Natural killer cell (primary cell): ENCODE measurements at regions not wholly inside any gene's neighbourhood (a gene's known extent, or its start where the extent isn't known, plus 50 kb on each side); places are given as distances from the start of the nearest gene placed in this dataset.

ENCODE experiments used
- ATAC-seq, 3 donors: fragments of 150-1000 bp in 2 of 3; fragments of 200-7000 bp in 1 of 3; cut with Tn5 transposase; 1 replicate in 1 of 3; 2 replicates in 2 of 3; pipeline ENCODE4 v1.10.0; 2021; ENCODE audit warnings: mild to moderate bottlenecking in 2 of 3, moderate library complexity in 2 of 3
- DNase-seq, 2 donors: peaks; one replicate each; pipeline versions ENCODE4 v3.0.0 to v3.0.0-alpha.2; 2013 to 2021; ENCODE audit warnings: mixed read lengths in 1 of 2
- H3K27ac ChIP-seq: one replicate; pipeline ENCODE4 v1.5.1; 2013; ENCODE audit warnings: mild to moderate bottlenecking, low read length
- H3K27me3 ChIP-seq: one replicate; pipeline ENCODE4 v1.6.1; 2013; ENCODE audit warnings: low read length; ENCODE audit not compliant: control insufficient read depth, insufficient read depth
- H3K36me3 ChIP-seq: one replicate; pipeline ENCODE4 v1.6.1; 2013; ENCODE audit warnings: low read length; ENCODE audit not compliant: control insufficient read depth, insufficient read depth
- H3K4me1 ChIP-seq: one replicate; pipeline ENCODE4 v1.6.1; 2013; ENCODE audit warnings: low read length; ENCODE audit not compliant: control insufficient read depth, insufficient read depth
- H3K4me3 ChIP-seq: one replicate; pipeline ENCODE4 v1.5.1; 2013; ENCODE audit warnings: low read length
- H3K9me3 ChIP-seq: one replicate; pipeline ENCODE4 v1.6.1; 2013; ENCODE audit warnings: low read length; ENCODE audit not compliant: control insufficient read depth, insufficient read depth
- H3K27ac Mint-ChIP-seq, 2 donors: one replicate each; pipeline ENCODE4 v1.8.0; 2022; ENCODE audit warnings: mild to moderate bottlenecking in 2 of 2, mixed read lengths in 2 of 2, moderate library complexity in 1 of 2
- H3K27me3 Mint-ChIP-seq, 2 donors: one replicate each; pipeline ENCODE4 v1.8.0; 2022; ENCODE audit warnings: low read depth in 2 of 2, mixed read lengths in 2 of 2
- H3K36me3 Mint-ChIP-seq: one replicate; pipeline ENCODE4 v1.8.0; 2022; ENCODE audit warnings: mixed read lengths
- H3K4me1 Mint-ChIP-seq, 2 donors: one replicate each; pipeline ENCODE4 v1.8.0; 2022; ENCODE audit warnings: mixed read lengths in 2 of 2
- H3K4me3 Mint-ChIP-seq: one replicate; pipeline ENCODE4 v1.8.0; 2022; ENCODE audit warnings: mild to moderate bottlenecking, moderate library complexity, mixed read lengths
- H3K9me3 Mint-ChIP-seq, 2 donors: one replicate each; pipeline ENCODE4 v1.8.0; 2022; ENCODE audit warnings: mixed read lengths in 2 of 2
- WGBS: methylation state at CpG from one replicate; pipeline ENCODE4 v1.1.7; 2013; ENCODE audit warnings: missing lambda C conversion rate; ENCODE audit not compliant: insufficient coverage; 5-methylcytosine and 5-hydroxymethylcytosine counted together
- intact Hi-C: fragments of 100-400 bp; cut with micrococcal nuclease; formaldehyde crosslinking; loops from one replicate; pipeline ENCODE4 v1.14.2; 2022
- TF ChIP-seq, protein P1 (sequence below): fragments of 200-600 bp; IDR thresholded peaks from one replicate; pipeline ENCODE4 v1.8.0; 2022; ENCODE audit warnings: antibody characterized with exemption

DNA sequence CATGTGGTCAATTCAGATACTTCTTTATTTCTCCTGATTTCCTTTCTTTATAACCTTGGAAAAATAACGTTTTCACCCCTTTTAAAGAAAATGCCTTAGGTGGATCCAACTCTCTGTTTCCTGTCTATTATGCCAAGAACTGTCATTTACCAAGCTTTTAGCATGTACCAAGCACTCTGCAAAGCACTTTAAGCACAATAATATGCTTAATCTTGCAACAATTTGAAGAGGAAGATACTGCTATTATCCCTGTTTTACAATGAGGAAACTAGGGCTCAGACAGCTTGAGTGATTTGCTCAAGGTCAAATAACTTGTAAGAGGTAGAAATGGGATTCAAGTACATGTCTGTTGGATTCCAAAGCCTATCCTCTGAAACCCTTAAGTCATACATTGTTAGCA, 224.8 kb upstream of the IL12B start:
- no peak overlapping the region for H3K4me3 ChIP-seq
- H3K4me3 Mint-ChIP-seq: no peak overlapping the region
- no peaks in the 10 kb centered on the region for H3K9me3 Mint-ChIP-seq
- ATAC-seq (no peak), DNase-seq (no peak)
- H3K36me3 ChIP-seq: no peaks in the 10 kb centered on the region
- H3K27ac Mint-ChIP-seq: no peak overlapping the region
- no peaks in the 10 kb centered on the region for H3K4me1 ChIP-seq
- no peaks in the 10 kb centered on the region for H3K4me1 Mint-ChIP-seq
- no peak overlapping the region for H3K27ac ChIP-seq
- TF ChIP-seq, protein P1, sequence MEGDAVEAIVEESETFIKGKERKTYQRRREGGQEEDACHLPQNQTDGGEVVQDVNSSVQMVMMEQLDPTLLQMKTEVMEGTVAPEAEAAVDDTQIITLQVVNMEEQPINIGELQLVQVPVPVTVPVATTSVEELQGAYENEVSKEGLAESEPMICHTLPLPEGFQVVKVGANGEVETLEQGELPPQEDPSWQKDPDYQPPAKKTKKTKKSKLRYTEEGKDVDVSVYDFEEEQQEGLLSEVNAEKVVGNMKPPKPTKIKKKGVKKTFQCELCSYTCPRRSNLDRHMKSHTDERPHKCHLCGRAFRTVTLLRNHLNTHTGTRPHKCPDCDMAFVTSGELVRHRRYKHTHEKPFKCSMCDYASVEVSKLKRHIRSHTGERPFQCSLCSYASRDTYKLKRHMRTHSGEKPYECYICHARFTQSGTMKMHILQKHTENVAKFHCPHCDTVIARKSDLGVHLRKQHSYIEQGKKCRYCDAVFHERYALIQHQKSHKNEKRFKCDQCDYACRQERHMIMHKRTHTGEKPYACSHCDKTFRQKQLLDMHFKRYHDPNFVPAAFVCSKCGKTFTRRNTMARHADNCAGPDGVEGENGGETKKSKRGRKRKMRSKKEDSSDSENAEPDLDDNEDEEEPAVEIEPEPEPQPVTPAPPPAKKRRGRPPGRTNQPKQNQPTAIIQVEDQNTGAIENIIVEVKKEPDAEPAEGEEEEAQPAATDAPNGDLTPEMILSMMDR: no peak
- H3K27me3 ChIP-seq: no peaks in the 10 kb centered on the region
- intact Hi-C loops: no loop called here
- H3K9me3 ChIP-seq: no peaks in the 10 kb centered on the region
- peaks cover 6 to 37% of the 10 kb centered on the region in 2 donors for H3K27me3 Mint-ChIP-seq
- H3K36me3 Mint-ChIP-seq: no peaks in the 10 kb centered on the region
- WGBS: 36% methylated on average over 1 of the region's 1 CpG

DNA sequence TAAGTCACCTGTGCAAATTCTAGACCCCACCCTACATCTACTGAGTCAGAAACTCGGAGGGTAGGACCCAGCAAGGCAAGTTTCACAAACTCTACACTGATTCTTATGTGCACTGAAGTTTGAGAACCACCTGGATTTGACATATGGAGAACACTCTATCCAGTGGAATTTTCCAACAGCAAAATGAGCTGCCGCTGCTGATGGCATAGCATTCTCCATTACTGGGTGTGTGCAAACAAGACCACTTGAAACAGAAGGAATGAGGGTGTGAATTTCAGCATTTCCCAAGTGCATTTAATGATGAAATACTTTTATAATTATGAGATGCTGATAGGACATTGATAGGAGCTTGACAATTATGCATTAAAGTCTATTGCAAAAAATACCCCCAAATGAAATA, 229.1 kb upstream of the IL12B start:
- WGBS: 86% methylated on average over 2 of the region's 2 CpGs
- Mint-ChIP-seq H3K4me1 (no peaks in the 10 kb centered on the region), H3K27ac (no peak overlapping the region), H3K9me3 (no peaks in the 10 kb centered on the region), H3K27me3 (peaks cover 14 to 39% of the 10 kb centered on the region in 2 donors), H3K4me3 (no peak overlapping the region), H3K36me3 (no peaks in the 10 kb centered on the region)
- TF ChIP-seq, protein P1: no peak
- no peak overlapping the region for H3K4me3 ChIP-seq
- intact Hi-C loops: no loop called here
- no peaks in the 10 kb centered on the region for H3K4me1 ChIP-seq
- H3K9me3 ChIP-seq: no peaks in the 10 kb centered on the region
- H3K27me3 ChIP-seq: no peaks in the 10 kb centered on the region
- H3K36me3 ChIP-seq: no peaks in the 10 kb centered on the region
- no peak for ATAC-seq
- no peak for DNase-seq
- H3K27ac ChIP-seq: no peak overlapping the region

DNA sequence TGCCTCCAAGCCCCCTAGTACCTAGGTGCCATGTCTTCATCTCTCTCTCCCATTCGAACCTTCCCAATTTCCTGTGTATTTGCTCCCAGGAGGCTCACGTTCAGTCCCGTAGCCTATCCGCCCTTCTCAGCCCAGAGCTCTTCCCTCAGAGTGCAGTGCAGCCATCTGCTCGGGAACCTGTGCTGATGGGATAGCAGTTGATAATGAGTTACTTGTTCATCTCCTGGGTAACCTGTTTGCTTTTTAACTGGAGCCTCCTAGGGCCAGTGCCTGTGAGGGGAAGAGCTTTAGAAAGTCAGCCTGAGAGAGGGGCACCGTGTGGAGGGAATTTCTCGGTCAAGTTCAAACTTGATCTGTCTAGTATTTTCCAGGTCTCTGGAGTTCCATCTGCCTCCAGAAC, 229.8 kb upstream of the IL12B start:
- Mint-ChIP-seq H3K27ac (no peak overlapping the region), H3K9me3 (no peaks in the 10 kb centered on the region), H3K36me3 (no peaks in the 10 kb centered on the region), H3K4me3 (no peak overlapping the region), H3K4me1 (no peaks in the 10 kb centered on the region), H3K27me3 (peaks cover 14 to 39% of the 10 kb centered on the region in 2 donors)
- DNase-seq (no peak), ATAC-seq (no peak)
- H3K27ac ChIP-seq: no peak overlapping the region
- no peaks in the 10 kb centered on the region for H3K36me3 ChIP-seq
- no peaks in the 10 kb centered on the region for H3K4me1 ChIP-seq
- intact Hi-C loops: no loop called here
- H3K9me3 ChIP-seq: no peaks in the 10 kb centered on the region
- WGBS: 88% methylated on average over 7 of the region's 7 CpGs
- TF ChIP-seq, protein P1: no peak
- no peak overlapping the region for H3K4me3 ChIP-seq
- H3K27me3 ChIP-seq: no peaks in the 10 kb centered on the region

GRCh38 chr5:159564031-159564430, 233.7 kb upstream of the IL12B start:
- Mint-ChIP-seq H3K27ac (no peak overlapping the region), H3K4me3 (no peak overlapping the region), H3K27me3 (peaks cover 14 to 37% of the 10 kb centered on the region in 2 donors), H3K9me3 (no peaks in the 10 kb centered on the region), H3K36me3 (no peaks in the 10 kb centered on the region), H3K4me1 (no peaks in the 10 kb centered on the region)
- Histone ChIP-seq H3K4me3 (no peak overlapping the region), H3K9me3 (no peaks in the 10 kb centered on the region), H3K36me3 (no peaks in the 10 kb centered on the region), H3K27me3 (no peaks in the 10 kb centered on the region), H3K27ac (no peak overlapping the region), H3K4me1 (no peaks in the 10 kb centered on the region)
- 100% methylated on average over 1 of the region's 2 CpGs for WGBS
- intact Hi-C loops: no loop called here
- DNase-seq (no peak), ATAC-seq (no peak)
- TF ChIP-seq, protein P1: no peak
